ENCODE measurements at regions not wholly inside any gene's neighbourhood (a gene's known extent, or its start where the extent isn't known, plus 50 kb on each side); places are given as distances from the start of the nearest gene placed in this dataset.

GRCh38 chr10:124166431-124167125, 73.2 kb upstream of the CHST15 start:
- TF ChIP-seq CTCF (IDR thresholded peaks at IDR 0.05), result no peak
- no peak for TF ChIP-seq POLR2A (IDR thresholded peaks at IDR 0.05)
- no peak for TF ChIP-seq EP300 (IDR thresholded peaks at IDR 0.05)
- TF ChIP-seq POLR2AphosphoS5 (IDR thresholded peaks at IDR 0.05), result no peak

Measured in gastroesophageal sphincter (tissue), 3 donors.